ENCODE measurements at regions not wholly inside any gene's neighbourhood (a gene's known extent, or its start where the extent isn't known, plus 50 kb on each side); places are given as distances from the start of the nearest gene placed in this dataset.

DNA sequence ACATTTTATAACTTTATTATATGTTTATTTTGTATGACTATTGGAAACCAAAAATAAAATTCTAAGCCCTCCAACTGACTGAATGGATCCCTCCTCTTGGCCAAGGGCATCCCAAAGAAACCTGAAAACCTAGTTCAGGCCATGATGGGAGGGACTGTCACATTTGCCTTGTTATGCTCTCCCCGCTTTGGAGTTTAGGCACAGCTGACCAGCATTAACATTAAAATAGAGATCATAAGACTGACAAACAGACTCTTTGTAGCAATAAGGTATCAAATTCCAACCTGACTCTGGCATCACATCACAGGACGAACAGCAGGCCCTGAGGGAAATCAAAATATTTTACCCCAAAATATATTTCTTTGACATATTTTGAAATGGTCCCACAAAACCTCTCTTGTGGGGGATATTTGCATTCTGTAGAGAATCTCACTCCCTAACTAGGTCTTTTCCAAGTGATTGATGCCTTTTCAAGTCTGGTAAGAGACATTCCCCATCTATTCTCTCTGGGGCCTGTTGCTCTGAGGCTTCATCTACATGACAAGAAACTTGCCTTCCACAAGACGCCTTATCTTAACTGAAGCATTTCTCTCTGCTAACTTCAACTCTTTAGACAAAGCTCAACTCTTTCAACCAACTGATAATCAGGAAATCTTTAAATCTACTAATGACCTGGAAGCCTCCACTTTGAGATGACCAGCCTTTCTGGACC, 81.8 kb upstream of the PRR23E start:
- Histone ChIP-seq H3K9me3 (ENCODE audit: control extremely low read depth in 1 of 3, control insufficient read depth in 2 of 3, insufficient read depth in 1 of 3, low read length in 2 of 3) (peaks cover 0 to 16% (median 7%) of the 10 kb centered on the region in 3 donors), H4K20me1 (ENCODE audit: control insufficient read depth, insufficient read depth, low read length, poor library complexity, severe bottlenecking) (no peaks in the 10 kb centered on the region), H3K4me2 (replicated peaks; ENCODE audit: low read depth, low read length, poor library complexity, severe bottlenecking) (no peak overlapping the region), H3K27ac (ENCODE audit: low read length in 2 of 2) (no peak overlapping the region), H3K79me2 (ENCODE audit: control insufficient read depth, insufficient read depth, low read length) (no peaks in the 10 kb centered on the region), H3K4me1 (ENCODE audit: control insufficient read depth in 2 of 2, insufficient read depth in 2 of 2, low read length in 2 of 2) (no peaks in the 10 kb centered on the region), H3K27me3 (replicated peaks in 1 of 4; ENCODE audit: control extremely low read depth in 1 of 4, control insufficient read depth in 3 of 4, insufficient read depth in 4 of 4, low read length in 3 of 4) (peaks cover 0 to 5% (median 0%) of the 10 kb centered on the region in 4 experiments), H3K36me3 (replicated peaks in 1 of 2; ENCODE audit: control extremely low read depth in 1 of 2, control insufficient read depth in 1 of 2, extremely low read depth in 1 of 2, insufficient read depth in 2 of 2, low read length in 1 of 2) (no peaks in the 10 kb centered on the region), H2AFZ (ENCODE audit: insufficient read depth, low read depth, low read length, poor library complexity, severe bottlenecking) (no peak overlapping the region), H3K9ac (ENCODE audit: low read length) (no peak overlapping the region), H3K4me3 (ENCODE audit: control extremely low read depth in 1 of 5, extremely low read depth in 1 of 5, insufficient read depth in 1 of 5, low read depth in 2 of 5, low read length in 4 of 5) (no peak overlapping the region)
- ChIA-PET CTCF (no interaction called here), POLR2A (no interaction called here)
- intact Hi-C loops (cut with micrococcal nuclease), result no loop called here
- Mint-ChIP-seq H3K27me3 (peaks cover 6% of the 10 kb centered on the region), H3K9me3 (ENCODE audit: insufficient read depth) (peaks cover 8% of the 10 kb centered on the region), H3K27ac (no peak overlapping the region), H3K4me1 (no peaks in the 10 kb centered on the region), H3K4me3 (no peak overlapping the region)
- 50% methylated on average over 1 of the region's 3 CpGs for WGBS (ENCODE audit: insufficient coverage)
- ATAC-seq (ENCODE audit: low read depth), result no peak
- DNase-seq, result no peak
- TF ChIP-seq, protein P1, sequence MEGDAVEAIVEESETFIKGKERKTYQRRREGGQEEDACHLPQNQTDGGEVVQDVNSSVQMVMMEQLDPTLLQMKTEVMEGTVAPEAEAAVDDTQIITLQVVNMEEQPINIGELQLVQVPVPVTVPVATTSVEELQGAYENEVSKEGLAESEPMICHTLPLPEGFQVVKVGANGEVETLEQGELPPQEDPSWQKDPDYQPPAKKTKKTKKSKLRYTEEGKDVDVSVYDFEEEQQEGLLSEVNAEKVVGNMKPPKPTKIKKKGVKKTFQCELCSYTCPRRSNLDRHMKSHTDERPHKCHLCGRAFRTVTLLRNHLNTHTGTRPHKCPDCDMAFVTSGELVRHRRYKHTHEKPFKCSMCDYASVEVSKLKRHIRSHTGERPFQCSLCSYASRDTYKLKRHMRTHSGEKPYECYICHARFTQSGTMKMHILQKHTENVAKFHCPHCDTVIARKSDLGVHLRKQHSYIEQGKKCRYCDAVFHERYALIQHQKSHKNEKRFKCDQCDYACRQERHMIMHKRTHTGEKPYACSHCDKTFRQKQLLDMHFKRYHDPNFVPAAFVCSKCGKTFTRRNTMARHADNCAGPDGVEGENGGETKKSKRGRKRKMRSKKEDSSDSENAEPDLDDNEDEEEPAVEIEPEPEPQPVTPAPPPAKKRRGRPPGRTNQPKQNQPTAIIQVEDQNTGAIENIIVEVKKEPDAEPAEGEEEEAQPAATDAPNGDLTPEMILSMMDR (IDR thresholded peaks at IDR 0.05), result no peak
- TF ChIP-seq EZH2 (IDR thresholded peaks at IDR 0.05; ENCODE audit: borderline replicate concordance, insufficient read depth, low read depth, low read length, poor library complexity, severe bottlenecking), result no peak

DNA sequence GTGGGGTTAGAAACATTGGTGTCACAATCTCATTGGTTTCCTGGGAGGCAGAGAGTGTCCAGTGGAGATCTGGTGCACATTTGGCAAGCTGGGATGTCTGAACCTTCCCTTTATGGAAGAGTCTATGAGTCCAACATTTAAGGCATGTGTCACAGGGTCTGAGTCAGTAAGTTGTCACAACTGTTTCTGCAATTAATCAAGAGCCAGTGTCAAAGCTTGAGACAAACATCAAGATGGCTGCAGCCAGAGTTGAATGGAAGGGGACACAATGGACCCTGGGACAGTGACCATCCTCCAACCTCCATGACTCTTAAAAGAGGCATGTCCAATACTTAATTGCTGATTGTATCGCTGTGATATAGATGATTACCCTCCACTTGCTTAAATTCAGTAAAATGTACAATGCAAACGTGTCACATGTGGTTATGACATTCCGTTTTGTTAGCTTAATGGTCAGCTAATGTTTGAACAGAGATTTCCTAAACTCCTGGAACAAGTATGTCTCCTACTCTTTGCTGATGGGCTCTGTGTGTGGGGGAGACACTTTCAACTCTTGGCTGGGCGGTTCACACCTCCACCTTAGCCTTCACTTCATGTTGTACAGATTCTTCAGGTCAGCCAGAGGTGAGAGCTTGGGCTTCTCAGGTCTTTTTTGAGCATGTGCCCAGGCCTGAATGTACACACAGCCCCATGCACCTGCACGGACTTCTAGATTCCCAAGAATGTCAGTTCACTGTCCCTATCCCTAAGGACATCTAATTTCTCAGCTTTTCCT, 79.9 kb upstream of the PRR23E start:
- no peak overlapping the region for H3K27ac Mint-ChIP-seq

More for the DNA sequence above, 79.9 kb upstream of the PRR23E start:
- H3K4me1 ChIP-seq (ENCODE audit: control insufficient read depth in 2 of 2, insufficient read depth in 2 of 2, low read length in 2 of 2), result no peaks in the 10 kb centered on the region
- Mint-ChIP-seq H3K4me1 (no peaks in the 10 kb centered on the region), H3K9me3 (ENCODE audit: insufficient read depth) (peaks cover 8% of the 10 kb centered on the region), H3K4me3 (no peak overlapping the region), H3K27me3 (peaks cover 6% of the 10 kb centered on the region)
- intact Hi-C loops (cut with micrococcal nuclease), result no loop called here
- TF ChIP-seq, protein P1 (IDR thresholded peaks at IDR 0.05), result no peak
- TF ChIP-seq EZH2 (IDR thresholded peaks at IDR 0.05; ENCODE audit: borderline replicate concordance, insufficient read depth, low read depth, low read length, poor library complexity, severe bottlenecking), result no peak
- H3K9ac ChIP-seq (ENCODE audit: low read length), result no peak overlapping the region
- DNase-seq, result no peak
- no peak overlapping the region for H2AFZ ChIP-seq (ENCODE audit: insufficient read depth, low read depth, low read length, poor library complexity, severe bottlenecking)
- H3K4me3 ChIP-seq (ENCODE audit: control extremely low read depth in 1 of 5, extremely low read depth in 1 of 5, insufficient read depth in 1 of 5, low read depth in 2 of 5, low read length in 4 of 5), result no peak overlapping the region
- H3K4me2 ChIP-seq (replicated peaks; ENCODE audit: low read depth, low read length, poor library complexity, severe bottlenecking), result no peak overlapping the region
- CTCF ChIA-PET, result no interaction called here
- H3K27ac ChIP-seq (ENCODE audit: low read length in 2 of 2), result no peak overlapping the region
- WGBS (ENCODE audit: insufficient coverage), result 75% methylated on average over 1 of the region's 5 CpGs
- H3K9me3 ChIP-seq (ENCODE audit: control extremely low read depth in 1 of 3, control insufficient read depth in 2 of 3, insufficient read depth in 1 of 3, low read length in 2 of 3), result peaks cover 0 to 13% (median 7%) of the 10 kb centered on the region in 3 donors
- ATAC-seq (ENCODE audit: low read depth), result no peak
- no peaks in the 10 kb centered on the region for H3K79me2 ChIP-seq (ENCODE audit: control insufficient read depth, insufficient read depth, low read length)
- POLR2A ChIA-PET, result no interaction called here
- H3K27me3 ChIP-seq (replicated peaks in 1 of 4; ENCODE audit: control extremely low read depth in 1 of 4, control insufficient read depth in 3 of 4, insufficient read depth in 4 of 4, low read length in 3 of 4), result peaks cover 0 to 3% (median 0%) of the 10 kb centered on the region in 4 experiments
- H4K20me1 ChIP-seq (ENCODE audit: control insufficient read depth, insufficient read depth, low read length, poor library complexity, severe bottlenecking), result no peaks in the 10 kb centered on the region
- no peaks in the 10 kb centered on the region for H3K36me3 ChIP-seq (replicated peaks in 1 of 2; ENCODE audit: control extremely low read depth in 1 of 2, control insufficient read depth in 1 of 2, extremely low read depth in 1 of 2, insufficient read depth in 2 of 2, low read length in 1 of 2)
